ENCODE measurements at regions not wholly inside any gene's neighbourhood (a gene's known extent, or its start where the extent isn't known, plus 50 kb on each side); places are given as distances from the start of the nearest gene placed in this dataset.
A peak's percentile ranks its signal among the peaks of the same experiment; 100 is the strongest.

GRCh38 chr1:60287536-60287935, 214.0 kb upstream of the C1orf87 start:
- no peak overlapping the region for H3K27ac Mint-ChIP-seq
- no peak overlapping the region for H3K4me3 Mint-ChIP-seq
- peaks cover 2% of the 10 kb centered on the region for H3K9me3 Mint-ChIP-seq
- DNase-seq, result no peak
- no peaks in the 10 kb centered on the region for H3K27me3 Mint-ChIP-seq
- H3K36me3 Mint-ChIP-seq, result no peaks in the 10 kb centered on the region
- no peaks in the 10 kb centered on the region for H3K4me1 Mint-ChIP-seq

GRCh38 chr1:60283690-60284089, 210.1 kb upstream of the C1orf87 start:
- H3K4me3 Mint-ChIP-seq, result no peak overlapping the region
- H3K9me3 Mint-ChIP-seq, result peaks cover 2% of the 10 kb centered on the region
- no peak overlapping the region for H3K27ac Mint-ChIP-seq
- H3K4me1 Mint-ChIP-seq, result peaks cover 13% of the 10 kb centered on the region
- no peaks in the 10 kb centered on the region for H3K36me3 Mint-ChIP-seq
- no peaks in the 10 kb centered on the region for H3K27me3 Mint-ChIP-seq
- DNase-seq, result no peak

- H3K27ac Mint-ChIP-seq, result no peak overlapping the region
- no peaks in the 10 kb centered on the region for H3K27me3 Mint-ChIP-seq
- H3K4me3 Mint-ChIP-seq, result no peak overlapping the region
- H3K36me3 Mint-ChIP-seq, result no peaks in the 10 kb centered on the region
- H3K9me3 Mint-ChIP-seq, result no peaks in the 10 kb centered on the region
- peaks cover 13% of the 10 kb centered on the region for H3K4me1 Mint-ChIP-seq
- peak; percentile 29 for DNase-seq
Observed at GRCh38 chr1:60281360-60281932, 207.9 kb upstream of the C1orf87 start.

- no peaks in the 10 kb centered on the region for H3K36me3 Mint-ChIP-seq
- peaks cover 13% of the 10 kb centered on the region for H3K4me1 Mint-ChIP-seq
- no peak overlapping the region for H3K4me3 Mint-ChIP-seq
- no peak for DNase-seq
- no peak overlapping the region for H3K27ac Mint-ChIP-seq
- no peaks in the 10 kb centered on the region for H3K27me3 Mint-ChIP-seq
- H3K9me3 Mint-ChIP-seq, result no peaks in the 10 kb centered on the region
Observed at GRCh38 chr1:60280819-60281218, 207.2 kb upstream of the C1orf87 start.

GRCh38 chr1:60280256-60280655, 206.7 kb upstream of the C1orf87 start:
- H3K36me3 Mint-ChIP-seq, result no peaks in the 10 kb centered on the region
- no peak overlapping the region for H3K4me3 Mint-ChIP-seq
- H3K27ac Mint-ChIP-seq, result no peak overlapping the region
- no peaks in the 10 kb centered on the region for H3K9me3 Mint-ChIP-seq
- H3K4me1 Mint-ChIP-seq, result peaks cover 13% of the 10 kb centered on the region
- no peaks in the 10 kb centered on the region for H3K27me3 Mint-ChIP-seq
- no peak for DNase-seq

- Mint-ChIP-seq H3K27me3 (no peaks in the 10 kb centered on the region), H3K4me3 (no peak overlapping the region), H3K9me3 (no peaks in the 10 kb centered on the region), H3K36me3 (no peaks in the 10 kb centered on the region), H3K4me1 (peaks cover 13% of the 10 kb centered on the region), H3K27ac (no peak overlapping the region)
- DNase-seq, result no peak
Observed at GRCh38 chr1:60279798-60280197, 206.2 kb upstream of the C1orf87 start.

GRCh38 chr1:60277269-60277668, 203.7 kb upstream of the C1orf87 start:
- Mint-ChIP-seq H3K4me3 (no peak overlapping the region), H3K36me3 (no peaks in the 10 kb centered on the region), H3K9me3 (no peaks in the 10 kb centered on the region)

GRCh38 chr1:60274422-60275290, 201.1 kb upstream of the C1orf87 start:
- Mint-ChIP-seq H3K4me1 (no peaks in the 10 kb centered on the region), H3K27ac (no peak overlapping the region), H3K27me3 (no peaks in the 10 kb centered on the region), H3K9me3 (no peaks in the 10 kb centered on the region), H3K36me3 (no peaks in the 10 kb centered on the region), H3K4me3 (no peak overlapping the region)
- no peak for DNase-seq

More at GRCh38 chr1:60277269-60277668, 203.7 kb upstream of the C1orf87 start:
- no peak overlapping the region for H3K27ac Mint-ChIP-seq
- DNase-seq, result no peak
- no peaks in the 10 kb centered on the region for H3K27me3 Mint-ChIP-seq
- H3K4me1 Mint-ChIP-seq, result peaks cover 13% of the 10 kb centered on the region

- H3K4me3 Mint-ChIP-seq, result no peak overlapping the region
- H3K9me3 Mint-ChIP-seq, result no peaks in the 10 kb centered on the region
- H3K27me3 Mint-ChIP-seq, result no peaks in the 10 kb centered on the region
- no peaks in the 10 kb centered on the region for H3K36me3 Mint-ChIP-seq
- H3K27ac Mint-ChIP-seq, result no peak overlapping the region
- DNase-seq, result no peak
- no peaks in the 10 kb centered on the region for H3K4me1 Mint-ChIP-seq
Observed at GRCh38 chr1:60273185-60273584, 199.6 kb upstream of the C1orf87 start.

GRCh38 chr1:60271041-60271440, 197.5 kb upstream of the C1orf87 start:
- Mint-ChIP-seq H3K9me3 (no peaks in the 10 kb centered on the region), H3K27ac (no peak overlapping the region), H3K27me3 (no peaks in the 10 kb centered on the region), H3K36me3 (no peaks in the 10 kb centered on the region), H3K4me3 (no peak overlapping the region), H3K4me1 (no peaks in the 10 kb centered on the region)
- no peak for DNase-seq

GRCh38 chr1:60268451-60268850, 194.9 kb upstream of the C1orf87 start:
- no peak for DNase-seq
- no peaks in the 10 kb centered on the region for H3K36me3 Mint-ChIP-seq
- no peak overlapping the region for H3K27ac Mint-ChIP-seq
- no peak overlapping the region for H3K4me3 Mint-ChIP-seq
- H3K27me3 Mint-ChIP-seq, result no peaks in the 10 kb centered on the region
- H3K9me3 Mint-ChIP-seq, result no peaks in the 10 kb centered on the region
- H3K4me1 Mint-ChIP-seq, result no peaks in the 10 kb centered on the region

GRCh38 chr1:60265560-60266535, 192.3 kb upstream of the C1orf87 start:
- H3K4me1 Mint-ChIP-seq, result no peaks in the 10 kb centered on the region
- H3K4me3 Mint-ChIP-seq, result no peak overlapping the region
- H3K36me3 Mint-ChIP-seq, result no peaks in the 10 kb centered on the region
- DNase-seq, result no peak
- no peaks in the 10 kb centered on the region for H3K9me3 Mint-ChIP-seq
- H3K27ac Mint-ChIP-seq, result no peak overlapping the region
- H3K27me3 Mint-ChIP-seq, result no peaks in the 10 kb centered on the region

- H3K9me3 Mint-ChIP-seq, result no peaks in the 10 kb centered on the region
- H3K36me3 Mint-ChIP-seq, result no peaks in the 10 kb centered on the region
- DNase-seq, result no peak
- no peak overlapping the region for H3K4me3 Mint-ChIP-seq
- no peaks in the 10 kb centered on the region for H3K4me1 Mint-ChIP-seq
- no peak overlapping the region for H3K27ac Mint-ChIP-seq
- H3K27me3 Mint-ChIP-seq, result peaks cover 10% of the 10 kb centered on the region
Observed at GRCh38 chr1:60262701-60263100, 189.1 kb upstream of the C1orf87 start.

- Mint-ChIP-seq H3K27ac (no peak overlapping the region), H3K4me3 (no peak overlapping the region), H3K27me3 (peaks cover 10% of the 10 kb centered on the region), H3K9me3 (no peaks in the 10 kb centered on the region), H3K4me1 (no peaks in the 10 kb centered on the region), H3K36me3 (no peaks in the 10 kb centered on the region)
- no peak for DNase-seq
Observed at GRCh38 chr1:60257531-60257930, 184.0 kb upstream of the C1orf87 start.

GRCh38 chr1:60255565-60255964, 182.0 kb upstream of the C1orf87 start:
- no peak overlapping the region for H3K27ac Mint-ChIP-seq
- no peak overlapping the region for H3K4me3 Mint-ChIP-seq
- no peaks in the 10 kb centered on the region for H3K36me3 Mint-ChIP-seq
- no peaks in the 10 kb centered on the region for H3K9me3 Mint-ChIP-seq
- peaks cover 9% of the 10 kb centered on the region for H3K27me3 Mint-ChIP-seq
- H3K4me1 Mint-ChIP-seq, result no peaks in the 10 kb centered on the region
- no peak for DNase-seq
